Keratinocyte (primary cell): ENCODE measurements at regions not wholly inside any gene's neighbourhood (a gene's known extent, or its start where the extent isn't known, plus 50 kb on each side); places are given as distances from the start of the nearest gene placed in this dataset.

ENCODE experiments used
- DNase-seq: peaks from one replicate; pipeline ENCODE4 v3.0.0-alpha.2; 2011; ENCODE audit warnings: low read depth, missing footprints, low spot score
- FAIRE-seq: peaks from 2 replicates; lab custom pipeline; 2011; peaks lifted over from hg19 to GRCh38; lab: Jason Lieb, UNC
- H2AFZ ChIP-seq: 2 replicates; pipeline ENCODE4 v1.6.0; 2012; ENCODE audit warnings: low read length, control low read depth, inconsistent platforms; ENCODE audit not compliant: control insufficient read depth
- H3K27ac ChIP-seq: 2 replicates; pipeline ENCODE4 v1.5.1; 2011; ENCODE audit warnings: low read length; ENCODE audit not compliant: control insufficient read depth, insufficient read depth
- H3K27me3 ChIP-seq: 3 replicates; pipeline ENCODE4 v1.6.0; 2011; ENCODE audit warnings: low read length; ENCODE audit not compliant: control insufficient read depth, insufficient read depth; ENCODE audit errors: extremely low read depth
- H3K36me3 ChIP-seq, 2 experiments: 2 replicates in 1 of 2; 3 replicates in 1 of 2; pipeline ENCODE4 v1.5.1; 2011; ENCODE audit warnings: low read length in 2 of 2, mild to moderate bottlenecking in 1 of 2; ENCODE audit not compliant: control insufficient read depth in 2 of 2, insufficient read depth in 2 of 2; ENCODE audit errors: extremely low read depth in 1 of 2
- H3K4me1 ChIP-seq: 3 replicates; pipeline ENCODE4 v1.5.1; 2011; ENCODE audit warnings: low read length; ENCODE audit not compliant: control insufficient read depth, insufficient read depth; ENCODE audit errors: extremely low read depth
- H3K4me2 ChIP-seq: 3 replicates; pipeline ENCODE4 v1.6.0; 2011; ENCODE audit warnings: low read depth, low read length; ENCODE audit not compliant: control insufficient read depth, insufficient read depth; ENCODE audit errors: extremely low read depth
- H3K4me3 ChIP-seq, 3 experiments: fragments of 200-600 bp in 1 of 3; sonication (generic) in 1 of 3; 2 replicates in 2 of 3; 3 replicates in 1 of 3; pipeline ENCODE4 v1.5.1; 2011 to 2016; ENCODE audit warnings: low read length in 3 of 3, mild to moderate bottlenecking in 3 of 3, control low read depth in 2 of 3, inconsistent platforms in 1 of 3, low read depth in 1 of 3, mixed read lengths in 1 of 3, mixed run types in 1 of 3, moderate library complexity in 1 of 3; ENCODE audit not compliant: control insufficient read depth in 2 of 3, insufficient read depth in 2 of 3; ENCODE audit errors: extremely low read depth in 1 of 3
- H3K79me2 ChIP-seq: 2 replicates; pipeline ENCODE4 v1.6.0; 2012; ENCODE audit warnings: low read length; ENCODE audit not compliant: control insufficient read depth, insufficient read depth
- H3K9ac ChIP-seq: 3 replicates; pipeline ENCODE4 v1.6.0; 2011; ENCODE audit warnings: low read length; ENCODE audit not compliant: control insufficient read depth, insufficient read depth; ENCODE audit errors: extremely low read depth
- H3K9me1 ChIP-seq: 3 replicates; pipeline ENCODE4 v1.6.0; 2011; ENCODE audit warnings: low read length; ENCODE audit not compliant: control insufficient read depth, insufficient read depth; ENCODE audit errors: extremely low read depth
- H3K9me3 ChIP-seq: 2 replicates; pipeline ENCODE4 v1.5.1; 2012; ENCODE audit warnings: low read depth, low read length; ENCODE audit not compliant: control insufficient read depth
- H4K20me1 ChIP-seq: 3 replicates; pipeline ENCODE4 v1.6.0; 2011; ENCODE audit warnings: low read length; ENCODE audit not compliant: control insufficient read depth, insufficient read depth; ENCODE audit errors: extremely low read depth
- CTCF ChIP-seq, 3 experiments: IDR thresholded peaks in 1 of 3; conservative IDR thresholded peaks in 1 of 3; optimal IDR thresholded peaks in 1 of 3; 2 replicates in 2 of 3; 3 replicates in 1 of 3; pipeline versions ENCODE3 to v1.5.1; 2011; ENCODE audit warnings: low read length in 3 of 3, mild to moderate bottlenecking in 3 of 3, moderate library complexity in 2 of 3, control low read depth in 1 of 3, inconsistent platforms in 1 of 3; ENCODE audit not compliant: insufficient read depth in 2 of 3; ENCODE audit errors: extremely low read depth in 1 of 3
- EZH2 ChIP-seq: IDR thresholded peaks from one replicate; pipeline ENCODE4 v1.6.1; 2012; ENCODE audit warnings: inconsistent platforms, mild to moderate bottlenecking, low read length, moderate library complexity
- dilution Hi-C: fragments of 300-500 bp; cut with MboI; formaldehyde crosslinking; loops from one replicate; pipeline ENCODE4 v1.7.0; 2020; ENCODE audit warnings: low sequenced_read_pairs; ENCODE audit not compliant: extremely low pct_ligation_motif_present

- Histone ChIP-seq H3K9me3 (no peaks in the 10 kb centered on the region), H3K4me3 (no peak overlapping the region), H3K9me1 (no peaks in the 10 kb centered on the region), H3K4me1 (no peaks in the 10 kb centered on the region), H2AFZ (no peak overlapping the region), H4K20me1 (no peaks in the 10 kb centered on the region), H3K27me3 (no peaks in the 10 kb centered on the region), H3K36me3 (no peaks in the 10 kb centered on the region), H3K9ac (no peak overlapping the region), H3K79me2 (no peaks in the 10 kb centered on the region), H3K4me2 (no peak overlapping the region), H3K27ac (no peak overlapping the region)
- no peak for TF ChIP-seq CTCF (optimal IDR thresholded peaks at IDR 0.05 in 1 of 3, IDR thresholded peaks at IDR 0.05 in 1 of 3, conservative IDR thresholded peaks at IDR 0.05 in 1 of 3; ENCODE audit: extremely low read depth in 1 of 3, insufficient read depth in 2 of 3, low read length in 3 of 3)
- TF ChIP-seq EZH2 = no peak
- DNase-seq (no peak), FAIRE-seq (no peak)
- dilution Hi-C loops = no loop called here
These were observed 104.4 kb downstream of the ASMT start for GRCh38 chrX:1719270-1719669.

GRCh38 chrX:1720836-1721235 is 106.0 kb downstream of the ASMT start:
- no peak for FAIRE-seq
- TF ChIP-seq EZH2 (no peak), CTCF (optimal IDR thresholded peaks at IDR 0.05 in 1 of 3, IDR thresholded peaks at IDR 0.05 in 1 of 3, conservative IDR thresholded peaks at IDR 0.05 in 1 of 3; ENCODE audit: extremely low read depth in 1 of 3, insufficient read depth in 2 of 3, low read length in 3 of 3) (no peak)
- dilution Hi-C loops = no loop called here

More at GRCh38 chrX:1720836-1721235, 106.0 kb downstream of the ASMT start:
- Histone ChIP-seq H3K79me2 (no peaks in the 10 kb centered on the region), H2AFZ (no peak overlapping the region), H3K36me3 (no peaks in the 10 kb centered on the region), H3K4me3 (no peak overlapping the region), H3K9ac (no peak overlapping the region), H3K4me2 (no peak overlapping the region), H3K27ac (no peak overlapping the region), H3K9me1 (no peaks in the 10 kb centered on the region), H3K4me1 (no peaks in the 10 kb centered on the region), H4K20me1 (no peaks in the 10 kb centered on the region), H3K27me3 (no peaks in the 10 kb centered on the region), H3K9me3 (peaks cover 2% of the 10 kb centered on the region)
- DNase-seq = no peak
